ENCODE measurements at regions not wholly inside any gene's neighbourhood (a gene's known extent, or its start where the extent isn't known, plus 50 kb on each side); places are given as distances from the start of the nearest gene placed in this dataset.

- DNase-seq: no peak
- Histone ChIP-seq H3K27ac (no peak overlapping the region), H3K4me1 (no peaks in the 10 kb centered on the region), H3K27me3 (no peaks in the 10 kb centered on the region), H3K36me3 (no peaks in the 10 kb centered on the region), H3K9me3 (no peaks in the 10 kb centered on the region), H3K4me3 (no peak overlapping the region)
- intact Hi-C loops (cut with DNase I; ENCODE audit: low total_unique reads): no loop called here
- TF ChIP-seq CTCF (IDR thresholded peaks at IDR 0.05): no peak
Observed at GRCh38 chr16:63244631-63245030, 1208.4 kb upstream of the CDH8 start.

GRCh38 chr16:63241497-63242028, 1205.3 kb upstream of the CDH8 start:
- H3K4me1 ChIP-seq: no peaks in the 10 kb centered on the region
- H3K9me3 ChIP-seq: no peaks in the 10 kb centered on the region
- intact Hi-C loops (cut with DNase I; ENCODE audit: low total_unique reads): no loop called here
- H3K4me3 ChIP-seq: no peak overlapping the region
- no peaks in the 10 kb centered on the region for H3K27me3 ChIP-seq
- TF ChIP-seq CTCF (IDR thresholded peaks at IDR 0.05): no peak
- no peak for DNase-seq
- H3K27ac ChIP-seq: no peak overlapping the region
- H3K36me3 ChIP-seq: no peaks in the 10 kb centered on the region

- Histone ChIP-seq H3K9me3 (no peaks in the 10 kb centered on the region), H3K4me3 (no peak overlapping the region), H3K27me3 (no peaks in the 10 kb centered on the region), H3K4me1 (no peaks in the 10 kb centered on the region), H3K27ac (no peak overlapping the region), H3K36me3 (no peaks in the 10 kb centered on the region)
- DNase-seq: no peak
- intact Hi-C loops (cut with DNase I; ENCODE audit: low total_unique reads): no loop called here
- no peak for TF ChIP-seq CTCF (IDR thresholded peaks at IDR 0.05)
Observed at GRCh38 chr16:63239065-63239570, 1202.9 kb upstream of the CDH8 start.

- intact Hi-C loops (cut with DNase I; ENCODE audit: low total_unique reads): no loop called here
- Histone ChIP-seq H3K27me3 (no peaks in the 10 kb centered on the region), H3K27ac (no peak overlapping the region), H3K4me1 (no peaks in the 10 kb centered on the region), H3K4me3 (no peak overlapping the region), H3K9me3 (no peaks in the 10 kb centered on the region), H3K36me3 (no peaks in the 10 kb centered on the region)
- no peak for DNase-seq
- TF ChIP-seq CTCF (IDR thresholded peaks at IDR 0.05): no peak
Observed at GRCh38 chr16:63230421-63231040, 1194.3 kb upstream of the CDH8 start.

GRCh38 chr16:63228259-63228658, 1192.0 kb upstream of the CDH8 start:
- Histone ChIP-seq H3K4me1 (no peaks in the 10 kb centered on the region), H3K9me3 (no peaks in the 10 kb centered on the region), H3K36me3 (no peaks in the 10 kb centered on the region), H3K27me3 (no peaks in the 10 kb centered on the region), H3K4me3 (no peak overlapping the region), H3K27ac (no peak overlapping the region)
- no peak for TF ChIP-seq CTCF (IDR thresholded peaks at IDR 0.05)
- intact Hi-C loops (cut with DNase I; ENCODE audit: low total_unique reads): no loop called here
- no peak for DNase-seq

Measured in tibial artery (tissue), 4 donors.